ENCODE measurements at regions not wholly inside any gene's neighbourhood (a gene's known extent, or its start where the extent isn't known, plus 50 kb on each side); places are given as distances from the start of the nearest gene placed in this dataset.
"Not testable (repeated sequence)": the region's sequence is repeated elsewhere in the genome, so short reads cannot be mapped to it uniquely, and the experiment has no call there.

GRCh38 chrX:104376937-104377336 lies 122.2 kb upstream of the ESX1 start:
- no peak for DNase-seq (ENCODE audit: low read depth in 2 of 2)

- DNase-seq (ENCODE audit: low read depth in 2 of 2), result no peak
These were observed 117.8 kb upstream of the ESX1 start for GRCh38 chrX:104372547-104372946.

- DNase-seq (ENCODE audit: low read depth in 2 of 2), result no peak
These were observed 115.4 kb upstream of the ESX1 start for GRCh38 chrX:104370089-104370488.

- DNase-seq (ENCODE audit: low read depth in 2 of 2), result not testable (repeated sequence)
These were observed 106.0 kb upstream of the ESX1 start for GRCh38 chrX:104360774-104361173.

GRCh38 chrX:104359124-104359523 lies 104.4 kb upstream of the ESX1 start:
- no peak for DNase-seq (ENCODE audit: low read depth in 2 of 2)

GRCh38 chrX:104351173-104351769 lies 96.5 kb upstream of the ESX1 start:
- DNase-seq (ENCODE audit: low read depth in 2 of 2), result peak; percentile 53 to 59

- DNase-seq (ENCODE audit: low read depth in 2 of 2), result no peak
These were observed 93.1 kb upstream of the ESX1 start for GRCh38 chrX:104347860-104348259.

- peak; percentile 21 to 30 for DNase-seq (ENCODE audit: low read depth in 2 of 2)
These were observed 88.8 kb upstream of the ESX1 start for GRCh38 chrX:104343428-104344129.

GRCh38 chrX:104342065-104342464 lies 87.3 kb upstream of the ESX1 start:
- no peak for DNase-seq (ENCODE audit: low read depth in 2 of 2)

- peak in 1 of 2 experiments; percentile 16 for DNase-seq (ENCODE audit: low read depth in 2 of 2)
These were observed 81.0 kb upstream of the ESX1 start for GRCh38 chrX:104335756-104336155.

- DNase-seq (ENCODE audit: low read depth in 2 of 2), result no peak
These were observed 80.2 kb upstream of the ESX1 start for GRCh38 chrX:104334971-104335370.

- no peak for DNase-seq (ENCODE audit: low read depth in 2 of 2)
These were observed 76.2 kb upstream of the ESX1 start for GRCh38 chrX:104330966-104331365.

GRCh38 chrX:104329731-104330130 lies 75.0 kb upstream of the ESX1 start:
- DNase-seq (ENCODE audit: low read depth in 2 of 2), result no peak

GRCh38 chrX:104325213-104325585 lies 70.5 kb upstream of the ESX1 start:
- no peak for DNase-seq (ENCODE audit: low read depth in 2 of 2)

- DNase-seq (ENCODE audit: low read depth in 2 of 2), result no peak
These were observed 69.9 kb upstream of the ESX1 start for GRCh38 chrX:104324461-104325212.

GRCh38 chrX:104319346-104319745 lies 64.6 kb upstream of the ESX1 start:
- DNase-seq (ENCODE audit: low read depth in 2 of 2), result no peak

- DNase-seq (ENCODE audit: low read depth in 2 of 2), result no peak
These were observed 63.7 kb upstream of the ESX1 start for GRCh38 chrX:104318330-104319009.

GRCh38 chrX:104316739-104317138 lies 62.0 kb upstream of the ESX1 start:
- no peak for DNase-seq (ENCODE audit: low read depth in 2 of 2)

- no peak for DNase-seq (ENCODE audit: low read depth in 2 of 2)
These were observed 60.8 kb upstream of the ESX1 start for GRCh38 chrX:104315555-104315954.

GRCh38 chrX:104310657-104311254 lies 56.0 kb upstream of the ESX1 start:
- DNase-seq (ENCODE audit: low read depth in 2 of 2), result no peak

GRCh38 chrX:104310090-104310489 lies 55.4 kb upstream of the ESX1 start:
- DNase-seq (ENCODE audit: low read depth in 2 of 2), result peak in 1 of 2 experiments; percentile 10

- no peak for DNase-seq (ENCODE audit: low read depth in 2 of 2)
These were observed 54.4 kb upstream of the ESX1 start for GRCh38 chrX:104309169-104309568.
